ENCODE measurements at regions not wholly inside any gene's neighbourhood (a gene's known extent, or its start where the extent isn't known, plus 50 kb on each side); places are given as distances from the start of the nearest gene placed in this dataset.

GRCh38 chr2:23312996-23313606 is 71.9 kb upstream of the KLHL29 start:
- no peak for DNase-seq (ENCODE audit: low spot score)
- in situ Hi-C loops (cut with HindIII; ENCODE audit: low sequenced_read_pairs): no loop called here

DNA sequence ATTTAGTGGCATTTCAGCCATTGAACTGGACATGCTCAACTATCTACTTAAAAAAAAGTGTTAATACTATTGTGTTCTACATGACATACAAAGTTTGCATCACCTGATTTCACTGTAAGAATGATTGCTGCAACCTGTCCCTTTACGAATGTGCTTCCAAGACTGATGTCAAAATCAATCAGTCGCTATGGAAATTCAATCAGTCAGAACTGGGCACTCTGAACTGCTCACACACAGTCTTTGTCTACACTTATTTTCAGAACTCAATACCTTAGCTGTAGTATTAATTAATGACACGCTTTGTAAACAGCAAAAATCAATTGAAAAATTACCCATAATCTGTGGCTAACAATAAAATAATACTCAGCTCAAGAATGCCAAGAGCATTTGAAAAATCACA is 70.3 kb upstream of the KLHL29 start:
- no peak for DNase-seq (ENCODE audit: low spot score)
- in situ Hi-C loops (cut with HindIII; ENCODE audit: low sequenced_read_pairs): no loop called here

GRCh38 chr2:23320058-23320457 is 64.9 kb upstream of the KLHL29 start:
- in situ Hi-C loops (cut with HindIII; ENCODE audit: low sequenced_read_pairs): no loop called here
- no peak for DNase-seq (ENCODE audit: low spot score)

GRCh38 chr2:23321751-23322150 is 63.2 kb upstream of the KLHL29 start:
- in situ Hi-C loops (cut with HindIII; ENCODE audit: low sequenced_read_pairs): no loop called here

GRCh38 chr2:23322567-23323197 is 62.3 kb upstream of the KLHL29 start:
- DNase-seq (ENCODE audit: low spot score): peak; percentile 86

More at GRCh38 chr2:23321751-23322150, 63.2 kb upstream of the KLHL29 start:
- DNase-seq (ENCODE audit: low spot score): no peak

GRCh38 chr2:23323198-23323916 is 61.6 kb upstream of the KLHL29 start:
- in situ Hi-C loops (cut with HindIII; ENCODE audit: low sequenced_read_pairs): no loop called here
- peak; percentile 11 for DNase-seq (ENCODE audit: low spot score)

More at GRCh38 chr2:23322567-23323197, 62.3 kb upstream of the KLHL29 start:
- in situ Hi-C loops (cut with HindIII; ENCODE audit: low sequenced_read_pairs): no loop called here

- in situ Hi-C loops (cut with HindIII; ENCODE audit: low sequenced_read_pairs): no loop called here
- peak; percentile 31 for DNase-seq (ENCODE audit: low spot score)
Observed at GRCh38 chr2:23323917-23324680, 60.9 kb upstream of the KLHL29 start.

DNA sequence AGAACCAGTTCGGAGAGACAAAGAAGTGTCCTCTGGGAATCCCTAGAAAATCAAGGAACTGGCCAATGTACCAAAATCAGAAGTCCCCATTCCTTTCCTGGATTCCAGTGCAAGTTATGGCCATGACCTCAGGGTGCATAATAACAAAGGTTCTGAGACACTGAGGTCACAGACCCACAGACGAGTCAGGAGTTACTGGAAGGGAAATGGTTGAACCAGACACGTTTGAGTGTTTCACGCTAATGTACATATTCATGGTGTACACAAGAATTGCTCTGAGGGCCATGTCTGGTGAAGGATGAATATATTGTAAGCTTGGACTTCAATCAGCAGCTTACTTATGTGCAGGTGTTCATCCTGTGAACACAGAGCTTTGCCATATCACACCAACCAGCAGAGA is 58.6 kb upstream of the KLHL29 start:
- no peak for DNase-seq (ENCODE audit: low spot score)
- in situ Hi-C loops (cut with HindIII; ENCODE audit: low sequenced_read_pairs): no loop called here

- DNase-seq (ENCODE audit: low spot score): no peak
- in situ Hi-C loops (cut with HindIII; ENCODE audit: low sequenced_read_pairs): no loop called here
Observed at GRCh38 chr2:23327416-23327815, 57.6 kb upstream of the KLHL29 start.

DNA sequence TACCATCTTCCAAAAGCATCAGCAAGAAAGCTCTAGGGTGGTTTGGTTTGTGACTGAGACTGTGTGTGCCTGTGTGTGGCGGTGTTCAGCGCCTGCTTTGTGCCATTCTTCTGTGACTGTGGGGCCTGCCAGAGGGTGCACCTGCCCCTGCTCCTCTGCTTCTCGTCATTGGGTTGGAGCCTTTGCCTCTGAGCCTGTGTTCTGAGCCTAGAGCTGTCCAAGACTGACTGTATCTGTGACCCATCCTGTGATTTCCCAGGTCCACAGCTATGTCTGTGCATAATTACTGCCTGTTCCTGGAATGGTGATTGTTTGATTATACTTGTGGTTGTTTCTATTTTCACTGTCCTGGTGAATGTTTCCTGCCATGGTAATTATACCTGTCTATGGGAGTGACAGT is 57.1 kb upstream of the KLHL29 start:
- no peak for DNase-seq (ENCODE audit: low spot score)
- in situ Hi-C loops (cut with HindIII; ENCODE audit: low sequenced_read_pairs): no loop called here

DNA sequence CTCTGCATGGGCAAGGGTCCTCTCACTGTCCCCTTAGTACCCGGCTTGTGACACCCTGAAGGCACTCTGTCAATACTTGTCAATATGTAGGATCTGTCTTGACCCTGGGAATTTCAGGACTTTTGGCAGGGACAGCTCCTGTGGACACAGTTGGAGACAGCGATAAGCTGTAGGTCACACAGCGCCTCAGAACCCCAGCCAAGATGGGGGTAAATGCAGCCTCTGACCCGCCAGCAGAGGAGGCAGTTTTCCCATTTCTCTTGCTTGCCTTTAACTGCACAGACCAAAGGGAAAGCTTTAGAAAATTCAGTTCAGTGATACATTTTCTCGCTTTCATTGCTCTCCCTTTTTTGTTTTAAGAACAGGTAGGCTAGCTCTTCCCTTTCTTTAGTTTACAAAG is 54.8 kb upstream of the KLHL29 start:
- in situ Hi-C loops (cut with HindIII; ENCODE audit: low sequenced_read_pairs): no loop called here
- DNase-seq (ENCODE audit: low spot score): no peak
